ENCODE measurements at regions not wholly inside any gene's neighbourhood (a gene's known extent, or its start where the extent isn't known, plus 50 kb on each side); places are given as distances from the start of the nearest gene placed in this dataset.
"Not testable (repeated sequence)": the region's sequence is repeated elsewhere in the genome, so short reads cannot be mapped to it uniquely, and the experiment has no call there.

DNA sequence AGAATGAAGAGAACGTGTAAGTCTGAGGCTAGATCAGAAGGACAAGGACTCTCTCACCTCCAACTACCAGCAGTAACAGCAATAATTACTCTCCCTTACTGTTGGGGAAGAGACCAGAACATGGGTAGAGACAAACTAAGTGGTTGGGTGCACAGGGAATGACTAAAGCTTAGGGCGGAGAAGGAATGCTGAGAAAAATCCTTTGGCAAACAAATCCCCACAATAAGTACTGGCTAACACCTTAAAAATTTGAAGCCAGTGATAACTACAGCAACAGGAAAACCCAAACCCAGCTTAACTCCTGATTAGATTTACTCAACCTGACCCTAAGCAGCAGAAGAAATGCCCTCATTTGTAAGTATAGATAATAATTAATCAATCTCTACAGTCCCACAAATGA, 759.0 kb downstream of the AACS start:
- DNase-seq = no peak

DNA sequence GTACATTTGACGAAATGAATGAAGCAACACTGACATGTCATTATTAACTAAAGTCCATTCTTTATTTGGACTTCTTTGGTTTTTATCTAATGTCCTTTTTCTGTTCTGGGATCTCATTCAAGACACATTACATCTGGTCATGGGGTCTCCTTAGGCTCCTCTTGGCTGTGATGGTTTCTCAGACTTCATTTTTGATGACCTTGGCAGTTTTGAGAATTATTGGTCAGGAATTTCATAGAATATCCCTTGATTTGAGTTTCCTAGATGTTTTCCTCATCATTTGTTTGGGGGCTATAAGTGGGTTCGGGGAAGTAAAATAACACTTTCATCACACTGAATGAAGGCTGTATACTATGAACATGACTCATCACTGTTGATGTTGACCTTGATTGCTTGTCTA, 770.6 kb downstream of the AACS start:
- DNase-seq = no peak

DNA sequence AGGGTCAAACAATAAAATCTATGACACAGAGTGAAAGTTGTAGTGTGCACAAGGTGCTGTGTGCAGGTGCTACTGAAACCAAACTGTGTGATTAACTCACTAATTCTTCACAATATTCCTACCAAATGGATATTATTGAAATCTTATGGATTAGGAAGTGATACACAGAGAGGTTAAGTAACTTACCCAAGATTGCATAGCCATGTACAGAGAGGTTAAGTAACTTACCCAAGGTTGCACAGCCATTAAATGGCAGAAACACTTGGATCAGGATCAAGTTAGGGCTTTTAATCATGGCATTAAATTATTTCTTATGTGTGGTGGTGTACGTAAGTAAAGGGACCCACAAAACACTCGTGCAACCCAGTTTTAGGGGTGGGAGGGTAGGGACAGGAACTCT, 771.4 kb downstream of the AACS start:
- DNase-seq = no peak

DNA sequence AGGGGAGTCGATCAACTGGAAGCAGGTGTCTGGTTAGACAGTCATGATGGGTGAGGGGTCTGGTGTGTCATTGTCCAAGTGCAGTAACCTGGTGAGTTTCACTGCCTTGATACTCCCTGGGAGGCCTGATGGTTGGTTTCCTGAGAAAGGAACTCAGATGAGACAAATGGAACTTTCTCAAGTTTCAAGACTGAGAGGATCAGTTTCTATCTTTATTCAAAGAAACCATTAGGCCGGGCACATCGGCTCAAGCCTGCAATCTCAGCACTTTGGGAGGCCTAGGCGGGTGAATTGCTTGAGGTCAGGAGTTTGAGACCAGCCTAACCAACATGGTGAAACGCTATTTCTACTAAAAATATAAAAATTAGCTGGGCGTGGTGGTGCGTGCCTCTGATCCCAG, 776.1 kb downstream of the AACS start:
- DNase-seq = no peak

DNA sequence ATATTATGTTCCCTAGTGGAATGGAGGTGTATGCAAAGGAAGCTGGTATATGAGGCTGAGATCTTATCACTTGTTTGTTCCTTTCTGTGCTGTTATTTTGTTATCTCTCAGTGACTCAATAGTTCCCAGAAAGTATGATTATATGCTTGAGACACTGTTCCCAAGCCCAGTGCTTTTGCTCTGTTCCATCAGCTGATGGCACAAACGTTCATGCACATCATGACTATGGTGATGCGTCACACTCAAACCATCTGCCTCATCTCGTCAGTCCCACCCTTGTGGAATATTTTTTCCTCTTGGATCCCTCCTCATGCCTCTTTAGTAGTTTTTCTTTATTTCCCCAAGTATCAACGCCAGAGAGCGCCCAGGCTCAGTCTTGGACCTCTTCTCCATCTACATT, 786.9 kb downstream of the AACS start:
- no peak for DNase-seq

DNA sequence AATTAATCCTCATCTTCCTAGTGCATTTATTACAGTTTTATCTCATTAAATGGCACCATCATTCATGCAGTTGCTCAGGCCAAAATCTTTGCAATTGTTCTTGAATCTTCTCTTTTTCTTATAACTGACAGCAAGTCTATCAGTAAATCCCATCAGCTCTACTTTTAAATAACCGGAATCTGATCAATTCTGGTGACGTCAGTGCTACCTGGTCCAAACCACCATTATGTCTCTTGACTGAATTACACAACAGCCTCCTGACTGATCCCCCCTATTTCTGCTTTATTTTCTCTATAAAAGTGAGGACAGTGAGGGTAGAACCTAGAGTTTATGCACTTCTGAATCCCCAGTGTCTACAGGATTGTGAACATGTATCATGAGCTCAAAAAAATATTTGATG, 787.4 kb downstream of the AACS start:
- no peak for DNase-seq

DNA sequence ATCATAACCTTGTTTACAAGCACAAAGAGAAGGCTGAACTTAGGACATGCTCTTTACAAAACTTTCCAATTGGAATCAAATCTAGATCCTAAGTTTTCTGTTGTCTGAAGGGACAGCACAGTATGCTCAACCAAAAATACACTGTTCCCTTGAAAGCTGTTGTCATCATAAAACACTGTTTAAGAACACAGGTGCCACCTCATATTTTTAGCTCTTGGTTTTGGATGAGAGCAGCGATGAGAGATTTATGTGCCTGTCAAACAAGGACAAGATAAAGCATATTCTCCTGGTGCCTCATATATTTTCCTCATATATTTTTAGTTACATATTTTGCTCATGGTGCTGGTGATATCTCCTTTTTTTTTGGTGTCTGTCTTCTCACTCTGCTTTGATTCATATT, 788.4 kb downstream of the AACS start:
- DNase-seq = no peak

DNA sequence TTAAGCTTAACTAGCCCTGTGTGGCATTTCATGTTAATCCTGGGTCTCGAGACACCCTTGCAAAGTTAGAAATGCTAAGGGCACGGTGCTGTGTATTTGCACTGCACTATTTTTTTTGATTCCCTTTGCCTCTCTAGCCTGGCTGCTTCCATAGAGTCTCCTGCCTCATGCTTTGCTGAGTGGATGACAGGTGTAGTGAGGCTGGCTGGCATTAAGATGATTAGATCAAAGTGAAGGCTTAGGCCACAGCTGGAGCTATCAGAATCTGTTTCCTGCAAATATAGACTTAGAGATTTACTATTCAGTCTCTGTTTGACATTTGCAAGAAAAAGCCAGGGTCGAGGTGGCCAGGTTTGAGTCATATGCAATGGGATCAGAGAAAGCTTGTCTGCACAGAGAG, 791.1 kb downstream of the AACS start:
- no peak for DNase-seq

DNA sequence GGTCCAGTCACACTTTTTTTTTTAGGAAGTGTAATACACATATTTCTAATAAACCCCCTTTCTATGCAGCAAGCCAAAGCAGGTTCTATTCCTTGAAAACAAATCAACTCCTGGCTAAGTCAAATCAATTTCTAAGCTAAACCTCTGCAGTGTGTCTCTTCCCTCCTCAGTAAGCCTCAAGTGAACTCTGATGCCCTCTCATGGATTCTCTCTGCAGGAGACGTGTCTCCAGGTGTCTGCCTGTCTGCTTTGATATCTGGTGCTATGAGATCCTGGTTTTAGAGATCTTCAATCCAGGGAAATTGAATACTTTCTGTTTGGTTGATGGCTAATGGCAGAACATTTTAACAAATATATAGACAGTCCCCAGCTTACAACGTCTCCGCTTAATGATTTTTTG, 791.7 kb downstream of the AACS start:
- DNase-seq = no peak

DNA sequence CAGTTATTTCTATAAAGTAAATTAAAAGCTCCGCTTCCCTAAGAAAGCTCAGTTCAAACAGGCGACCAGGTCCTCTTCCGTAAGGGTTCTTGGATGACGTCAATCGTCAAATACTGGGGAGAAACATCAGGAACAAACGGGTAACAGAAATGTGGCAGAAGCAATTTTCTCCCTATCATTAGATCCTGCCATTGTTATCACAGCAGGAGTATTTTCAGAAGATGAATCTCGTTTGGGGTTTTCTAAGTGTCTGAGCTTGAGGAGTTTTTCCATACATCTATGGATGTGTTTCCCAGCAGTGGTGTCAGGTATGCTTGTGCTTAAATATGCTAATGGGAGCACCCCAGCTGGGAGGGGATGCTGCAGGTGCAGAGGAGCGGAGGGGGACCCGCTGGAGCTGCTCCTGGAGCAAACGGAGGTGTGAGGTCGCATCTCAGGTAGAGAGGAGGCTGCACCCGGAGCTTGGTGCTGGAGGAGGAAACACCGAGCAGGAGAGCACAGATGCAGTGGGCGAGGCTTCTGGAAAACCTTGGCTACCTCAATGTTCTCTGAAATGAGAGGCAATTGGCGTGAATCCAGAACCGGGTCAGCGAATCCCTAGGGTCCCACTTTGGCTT, 795.5 kb downstream of the AACS start:
- DNase-seq = no peak

DNA sequence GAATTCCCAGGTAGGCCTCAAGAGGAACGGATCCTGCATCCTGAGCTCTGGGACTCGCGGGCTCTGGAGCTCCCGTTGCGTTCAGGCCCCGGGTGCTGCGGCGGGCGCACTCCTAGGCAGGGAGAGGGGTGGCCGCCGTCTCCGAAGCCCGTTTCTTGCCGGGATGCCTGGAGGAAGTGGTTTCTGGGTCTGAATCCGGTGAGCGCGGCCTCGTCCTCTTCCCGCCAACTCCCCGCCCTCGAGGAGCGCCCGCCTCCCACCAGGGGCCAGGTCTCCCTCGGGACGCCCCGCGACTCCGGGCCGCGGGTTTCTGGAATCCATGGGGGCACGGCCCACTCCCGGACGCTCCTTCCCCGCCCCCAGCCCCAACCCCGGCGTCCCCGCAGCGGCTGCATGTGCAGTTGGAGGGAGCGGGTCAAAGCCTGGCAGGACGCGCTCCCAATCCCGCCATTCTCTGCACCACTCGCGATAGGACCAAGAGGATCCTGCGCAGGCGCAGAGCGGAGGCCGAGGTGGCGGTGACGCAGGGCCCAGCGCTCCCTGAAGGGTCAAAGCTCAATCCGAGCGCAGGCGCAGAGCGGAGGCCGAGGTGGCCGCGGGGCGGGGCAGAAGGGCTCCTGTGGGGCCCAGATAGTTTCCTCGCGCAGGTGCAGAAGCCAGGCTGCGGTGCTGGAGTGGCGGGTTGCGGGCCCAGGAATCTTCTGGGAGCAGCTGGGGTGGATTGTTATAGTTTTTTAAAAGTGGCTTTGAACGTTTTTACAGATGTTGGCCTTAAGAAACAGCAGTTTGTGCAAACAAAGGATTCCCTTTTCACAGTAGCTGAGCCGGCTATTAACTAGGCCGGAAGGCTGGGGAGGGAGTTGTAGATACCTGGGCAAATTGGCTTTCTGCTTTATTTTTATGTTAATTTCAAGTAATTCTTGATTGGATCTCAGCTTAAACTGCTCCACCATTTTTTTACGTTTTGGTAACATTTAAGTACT, 796.4 kb downstream of the AACS start:
- DNase-seq = no peak

DNA sequence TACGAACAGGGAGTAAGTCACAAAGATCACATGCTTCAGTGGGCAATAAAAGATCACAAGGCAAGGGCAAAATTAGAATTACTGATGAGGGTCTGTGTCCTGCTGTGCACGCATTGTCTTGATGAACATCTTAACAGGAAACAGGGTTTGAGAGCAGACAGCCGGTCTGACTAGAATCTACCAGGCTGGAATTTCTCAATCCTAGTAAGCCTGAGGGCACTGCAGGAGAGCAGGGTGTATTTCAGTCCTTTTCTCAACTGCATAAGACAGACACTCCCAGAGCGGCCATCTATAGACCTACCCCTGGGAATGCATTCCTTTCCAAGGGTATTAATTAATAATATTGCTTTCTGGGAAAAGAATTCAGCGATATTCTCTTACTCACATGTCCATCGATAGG, 800.0 kb downstream of the AACS start:
- DNase-seq = not testable (repeated sequence)

DNA sequence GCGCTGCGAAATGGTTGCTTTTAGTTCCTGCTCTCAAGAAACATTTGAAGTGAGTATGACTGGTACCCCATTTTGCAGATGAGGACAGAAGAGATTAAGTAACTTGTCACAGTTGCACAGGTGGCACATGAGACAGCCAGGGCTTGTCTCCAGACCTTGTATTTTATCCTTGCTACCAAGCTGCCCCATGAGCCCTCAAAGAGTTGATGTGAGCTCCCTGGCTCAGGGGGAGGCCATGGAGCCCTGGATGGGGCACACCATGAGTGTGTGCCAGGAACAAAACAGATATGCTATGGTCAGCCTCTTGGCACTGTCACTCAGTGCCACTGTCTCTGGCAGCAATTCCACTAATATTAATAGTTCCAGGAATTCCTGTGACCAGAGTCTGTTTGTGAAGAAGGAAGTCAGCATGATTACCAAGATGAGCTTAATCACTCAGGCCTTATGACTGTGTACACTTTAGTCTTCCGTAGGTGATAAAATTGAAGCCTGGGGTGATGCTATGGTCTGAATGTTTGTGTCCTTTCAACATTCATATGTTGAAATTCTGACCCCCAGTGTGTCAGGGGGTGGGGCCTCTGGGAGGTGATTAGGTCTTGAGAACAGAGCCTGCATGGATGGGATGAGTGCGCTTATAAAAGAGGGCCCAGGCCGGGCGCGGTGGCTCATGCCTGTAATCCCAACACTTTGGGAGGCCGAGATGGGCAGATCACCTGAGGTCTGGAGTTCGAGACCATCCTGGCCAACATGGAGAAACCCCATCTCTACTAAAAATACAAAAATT, 806.8 kb downstream of the AACS start:
- no peak for DNase-seq

DNA sequence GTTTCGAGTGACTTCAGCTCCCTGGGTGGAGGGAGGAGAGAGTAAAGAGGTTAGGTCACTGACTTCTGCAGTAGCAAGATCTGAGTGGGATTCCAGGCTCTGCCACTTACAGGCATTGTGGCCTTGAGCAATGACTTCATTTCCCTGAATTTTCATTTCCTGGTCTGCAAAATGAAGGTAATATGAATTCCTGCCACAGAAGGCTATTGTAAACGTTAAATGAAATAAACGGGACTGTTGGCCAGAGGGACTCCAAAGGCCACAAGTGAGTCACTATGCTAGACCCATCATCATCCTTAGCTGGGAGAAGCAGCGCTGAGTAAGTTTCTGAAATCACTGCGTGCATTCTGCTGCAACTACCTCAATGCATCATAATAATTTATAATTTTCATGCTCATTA, 807.8 kb downstream of the AACS start:
- DNase-seq = no peak

DNA sequence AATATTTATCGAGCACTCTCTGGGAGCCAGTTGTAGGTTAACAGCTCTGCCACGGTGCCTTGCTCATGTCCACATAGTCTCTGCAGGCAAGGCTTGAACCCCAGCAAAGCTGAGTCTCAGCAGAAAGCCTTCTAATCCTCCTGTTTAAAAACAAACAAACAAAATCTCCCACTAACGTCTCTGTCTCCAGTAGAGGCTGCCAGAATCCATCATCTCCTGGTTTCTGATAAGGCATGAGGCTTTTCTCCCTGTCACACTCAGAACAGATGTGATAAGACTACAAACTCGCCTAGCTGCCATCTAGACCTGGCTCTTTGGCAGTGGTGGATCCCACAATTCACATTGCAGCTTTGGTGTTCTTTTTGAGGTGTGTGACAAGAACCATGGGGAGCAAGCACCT, 813.2 kb downstream of the AACS start:
- no peak for DNase-seq

DNA sequence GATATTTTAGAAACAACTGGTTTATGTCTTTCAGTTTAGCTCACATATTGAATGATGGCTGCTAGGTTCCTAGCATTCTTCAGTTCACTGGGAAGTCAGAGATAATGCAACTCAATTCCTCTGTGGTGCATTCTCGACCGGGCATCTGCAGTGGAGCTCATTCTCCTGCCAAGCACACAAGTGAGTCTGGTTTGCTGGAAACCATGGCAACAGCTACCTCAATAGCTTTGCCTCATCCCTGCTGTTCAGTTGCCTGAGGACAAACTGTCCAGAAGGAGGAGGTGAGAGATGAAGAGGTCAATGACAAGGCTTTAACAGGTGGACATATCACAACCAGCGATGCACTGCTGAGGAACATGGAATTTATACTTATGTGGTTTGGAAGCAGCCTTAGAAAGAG, 816.9 kb downstream of the AACS start:
- no peak for DNase-seq

DNA sequence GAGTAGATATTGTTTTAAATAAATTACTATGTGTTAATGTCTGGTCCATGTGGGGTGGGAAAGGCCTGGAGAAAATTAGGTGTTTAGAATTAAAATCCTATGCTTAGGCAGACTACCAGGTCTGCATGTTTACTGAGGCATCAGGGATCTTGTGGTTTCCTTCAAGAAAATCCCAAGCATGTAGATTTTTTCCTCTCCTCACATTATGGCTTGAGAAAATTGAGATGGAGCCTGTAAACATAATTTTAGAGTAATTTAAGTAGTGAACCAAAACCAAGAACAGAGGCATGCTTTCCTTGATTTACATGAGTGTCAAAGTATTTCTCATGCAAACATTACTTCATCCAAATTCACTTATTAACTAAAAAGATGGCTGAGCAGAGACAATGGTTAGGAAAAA, 823.7 kb downstream of the AACS start:
- no peak for DNase-seq

DNA sequence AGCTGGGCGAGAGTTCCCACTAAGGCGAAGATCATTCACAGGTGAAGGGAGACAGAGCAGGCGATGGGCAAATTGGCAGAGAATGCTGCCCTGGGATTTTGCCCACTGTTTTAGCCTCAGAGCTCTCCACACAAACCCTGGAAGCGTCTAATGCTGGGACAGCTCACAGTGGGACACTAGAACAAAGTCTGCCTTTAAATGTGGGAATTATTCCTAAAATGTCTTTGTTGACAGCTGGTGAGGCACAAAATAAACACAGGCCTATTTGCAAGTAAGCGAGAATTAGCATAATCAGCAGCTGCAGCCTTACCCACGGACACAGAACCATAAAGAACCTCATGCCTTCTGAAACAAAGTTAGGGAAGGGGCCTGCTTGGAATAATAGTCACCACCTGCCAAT, 824.5 kb downstream of the AACS start:
- DNase-seq = no peak

DNA sequence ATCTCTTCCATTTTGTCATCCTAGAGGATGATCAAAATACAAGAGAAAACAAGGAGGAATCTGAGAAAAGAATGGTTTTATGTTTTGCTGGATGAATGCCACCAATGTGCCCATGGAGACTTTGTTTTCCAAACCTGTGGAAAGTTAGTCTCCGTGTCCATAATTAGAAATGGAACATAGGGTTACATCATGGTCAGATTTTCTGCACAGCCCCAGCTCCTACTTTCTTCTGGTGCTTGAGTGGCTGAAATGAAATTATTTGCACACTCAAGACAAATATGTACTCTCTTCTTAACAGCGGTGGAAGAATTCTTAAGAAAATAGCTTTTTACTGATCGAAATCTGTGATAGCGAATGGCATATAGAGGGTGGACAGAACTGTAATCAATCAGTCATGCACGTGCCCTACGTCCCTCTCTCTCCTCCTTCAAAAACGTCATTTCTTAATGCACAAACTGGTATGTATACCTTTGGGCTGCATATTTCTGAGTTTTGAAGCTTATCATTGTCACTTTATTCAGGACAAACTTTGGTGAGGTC, 825.2 kb downstream of the AACS start:
- no peak for DNase-seq

DNA sequence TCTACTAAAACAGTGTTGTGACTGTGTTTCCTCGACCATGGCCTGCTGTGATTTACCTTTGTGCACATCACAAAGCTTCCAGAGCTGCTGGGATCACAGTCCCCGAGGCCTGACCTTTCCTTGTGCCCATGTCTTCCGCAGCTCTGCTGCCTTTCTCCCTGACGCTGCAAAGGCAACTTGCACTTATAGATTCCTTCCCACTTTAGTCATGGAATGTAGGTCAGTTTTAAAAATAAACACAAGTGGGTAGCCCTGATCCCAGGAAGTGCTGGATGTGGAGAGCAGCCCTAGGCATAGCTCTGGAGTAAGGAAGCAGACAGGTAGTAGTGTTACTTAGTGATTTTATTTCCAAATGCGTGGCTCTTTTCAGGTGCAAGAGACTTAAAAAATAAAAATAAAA, 825.7 kb downstream of the AACS start:
- DNase-seq = no peak

DNA sequence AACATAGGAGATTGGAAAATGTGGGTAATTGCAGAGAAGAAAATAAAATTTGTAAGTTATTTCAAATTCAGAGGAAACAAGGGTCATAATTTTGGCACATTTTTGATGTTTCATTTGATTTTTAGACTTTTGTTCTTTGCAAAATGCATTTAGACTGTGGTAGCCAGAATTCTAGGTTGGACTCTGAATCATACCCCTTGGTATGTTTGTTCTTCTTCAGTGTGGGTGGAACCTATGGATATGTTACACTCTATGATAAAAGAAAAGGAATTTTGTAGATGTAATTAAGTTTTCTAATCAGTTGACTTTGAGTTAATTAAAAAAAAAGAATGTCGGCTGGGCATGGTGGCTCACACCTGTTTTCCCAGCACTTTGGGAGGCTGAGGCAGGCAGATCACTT, 827.0 kb downstream of the AACS start:
- DNase-seq = no peak

DNA sequence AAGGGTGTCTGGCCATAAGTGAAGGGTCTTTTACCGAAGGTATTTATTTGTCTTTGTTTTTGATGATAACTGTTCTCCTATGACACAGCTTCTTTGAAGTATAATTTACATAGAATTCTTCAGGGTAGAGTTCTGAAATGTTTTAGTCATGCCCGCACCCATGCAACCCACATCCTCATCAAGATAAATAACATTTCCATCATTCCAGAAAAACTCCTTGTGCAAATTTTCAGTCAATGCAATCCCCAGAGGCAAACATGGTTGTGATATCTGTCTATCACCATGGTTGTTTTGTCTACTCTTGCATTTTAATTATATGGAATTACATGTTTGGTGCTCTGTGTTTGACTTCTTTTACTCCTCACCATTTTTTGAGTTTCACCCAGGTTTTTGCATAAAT, 837.8 kb downstream of the AACS start:
- no peak for DNase-seq

DNA sequence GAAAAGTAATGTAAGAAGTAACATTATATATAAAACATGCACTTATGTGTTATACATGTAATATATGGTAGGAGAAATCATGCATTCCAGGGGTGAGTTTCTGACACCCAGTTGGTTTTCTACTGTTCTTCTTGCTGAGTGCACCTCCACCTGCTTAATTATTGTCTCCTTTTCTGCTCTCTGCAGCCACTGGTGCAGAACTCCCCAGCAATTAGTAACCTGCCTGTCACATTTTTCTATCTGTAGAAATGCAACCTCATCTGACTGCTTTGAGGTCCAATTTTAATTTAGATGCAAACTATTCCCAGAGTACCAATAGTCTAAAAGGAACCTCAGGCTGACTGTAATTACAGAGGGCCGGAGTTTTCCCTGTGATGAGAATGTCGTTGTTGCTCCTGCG, 842.1 kb downstream of the AACS start:
- no peak for DNase-seq
